Body of pancreas (tissue), 4 donors: ENCODE measurements at regions not wholly inside any gene's neighbourhood (a gene's known extent, or its start where the extent isn't known, plus 50 kb on each side); places are given as distances from the start of the nearest gene placed in this dataset.

ENCODE experiments used
- POLR2A ChIP-seq, 3 donors: fragments of 450-650 bp; IDR thresholded peaks; one replicate each; pipeline ENCODE4 v1.6.1; 2016; ENCODE audit warnings: antibody characterized with exemption in 3 of 3, mild to moderate bottlenecking in 2 of 3
- TF ChIP-seq, protein P1 (sequence below), 7 experiments: fragments of 450-650 bp in 4 of 7; fragments of 200-600 bp in 3 of 7; sonication (generic) in 3 of 7; IDR thresholded peaks; one replicate each; pipeline ENCODE4 v1.5.1; 2016 to 2019; ENCODE audit warnings: antibody characterized with exemption in 7 of 7

DNA sequence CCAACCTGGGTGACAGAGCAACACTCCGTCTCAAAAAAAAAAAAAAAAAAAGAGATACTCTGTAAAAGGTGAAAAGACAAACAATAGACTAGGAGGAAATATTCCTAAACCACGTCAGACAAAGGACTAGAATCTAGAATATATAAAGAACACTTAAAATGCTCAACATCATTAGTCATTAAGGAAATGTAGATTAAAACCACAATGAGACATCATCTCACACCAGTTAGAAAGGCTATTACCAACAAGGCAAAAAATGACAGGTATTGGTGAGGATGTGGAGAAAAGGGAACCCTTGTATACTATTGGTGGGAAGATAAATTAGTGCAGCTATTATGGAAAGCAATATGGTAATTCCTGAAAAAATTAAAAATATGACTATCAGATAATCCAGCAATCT lies 903.1 kb upstream of the SOX9 start:
- TF ChIP-seq, protein P1, sequence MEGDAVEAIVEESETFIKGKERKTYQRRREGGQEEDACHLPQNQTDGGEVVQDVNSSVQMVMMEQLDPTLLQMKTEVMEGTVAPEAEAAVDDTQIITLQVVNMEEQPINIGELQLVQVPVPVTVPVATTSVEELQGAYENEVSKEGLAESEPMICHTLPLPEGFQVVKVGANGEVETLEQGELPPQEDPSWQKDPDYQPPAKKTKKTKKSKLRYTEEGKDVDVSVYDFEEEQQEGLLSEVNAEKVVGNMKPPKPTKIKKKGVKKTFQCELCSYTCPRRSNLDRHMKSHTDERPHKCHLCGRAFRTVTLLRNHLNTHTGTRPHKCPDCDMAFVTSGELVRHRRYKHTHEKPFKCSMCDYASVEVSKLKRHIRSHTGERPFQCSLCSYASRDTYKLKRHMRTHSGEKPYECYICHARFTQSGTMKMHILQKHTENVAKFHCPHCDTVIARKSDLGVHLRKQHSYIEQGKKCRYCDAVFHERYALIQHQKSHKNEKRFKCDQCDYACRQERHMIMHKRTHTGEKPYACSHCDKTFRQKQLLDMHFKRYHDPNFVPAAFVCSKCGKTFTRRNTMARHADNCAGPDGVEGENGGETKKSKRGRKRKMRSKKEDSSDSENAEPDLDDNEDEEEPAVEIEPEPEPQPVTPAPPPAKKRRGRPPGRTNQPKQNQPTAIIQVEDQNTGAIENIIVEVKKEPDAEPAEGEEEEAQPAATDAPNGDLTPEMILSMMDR (IDR thresholded peaks at IDR 0.05) = no peak
- TF ChIP-seq POLR2A (IDR thresholded peaks at IDR 0.05) = no peak
